ENCODE measurements at regions not wholly inside any gene's neighbourhood (a gene's known extent, or its start where the extent isn't known, plus 50 kb on each side); places are given as distances from the start of the nearest gene placed in this dataset.

GRCh38 chr7:67671006-67671548 is 674.4 kb downstream of the TYW1 start:
- BruUV-seq (replicated peaks), result no TSS peak
- H3K9me3 ChIP-seq (ENCODE audit: control insufficient read depth, insufficient read depth, low read length), result peaks cover 20% of the 10 kb centered on the region

More at GRCh38 chr7:67671006-67671548, 674.4 kb downstream of the TYW1 start:
- H3K14ac ChIP-seq (replicated peaks; ENCODE audit: low read depth, low read length), result no peak overlapping the region
- no peak overlapping the region for H3K23ac ChIP-seq (ENCODE audit: low read depth, low read length)
- H2BK5ac ChIP-seq (ENCODE audit: low read depth, low read length, poor library complexity, severe bottlenecking), result no peak overlapping the region
- ChIA-PET POLR2A (ENCODE audit: unreplicated experiment) (no interaction called here), CTCF (no interaction called here)
- no peak overlapping the region for H3K4me3 ChIP-seq (ENCODE audit: insufficient read depth, low read depth, low read length)
- H4K8ac ChIP-seq (ENCODE audit: low read depth in 2 of 2, low read length in 2 of 2), result no peak overlapping the region
- no peak overlapping the region for H3K27ac ChIP-seq (ENCODE audit: insufficient read depth, low read length)
- no peak overlapping the region for H4K5ac ChIP-seq (ENCODE audit: low read depth, low read length)
- no CpG with 5 or more reads among the region's 4 CpGs for WGBS, 2 experiments (ENCODE audit: extremely low coverage in 2 of 2, insufficient read length in 1 of 2)
- ATAC-seq (ENCODE audit: low read depth), result no peak
- no peak overlapping the region for H2BK15ac ChIP-seq (ENCODE audit: low read depth, low read length)
- H2AK9ac ChIP-seq (replicated peaks; ENCODE audit: low read depth, low read length, poor library complexity), result no peak overlapping the region
- no peaks in the 10 kb centered on the region for H3K27me3 ChIP-seq (ENCODE audit: control insufficient read depth, insufficient read depth, low read length)
- H3K4me2 ChIP-seq (ENCODE audit: low read depth, low read length), result no peak overlapping the region
- no peak for DNase-seq
- no peak overlapping the region for H3K56ac ChIP-seq (ENCODE audit: extremely low read depth, insufficient read depth, low read length)
- no peaks in the 10 kb centered on the region for H4K20me1 ChIP-seq (ENCODE audit: insufficient read depth, low read length)
- H4K91ac ChIP-seq (ENCODE audit: insufficient read depth, low read depth, low read length), result no peak overlapping the region
- no peak overlapping the region for H3K9ac ChIP-seq (ENCODE audit: low read depth, low read length)
- H3K18ac ChIP-seq (ENCODE audit: low read depth, low read length), result no peak overlapping the region
- no peaks in the 10 kb centered on the region for H3K79me1 ChIP-seq (ENCODE audit: low read depth in 1 of 2, low read length in 2 of 2)
- TF ChIP-seq ELK1 (IDR thresholded peaks at IDR 0.05; ENCODE audit: borderline replicate concordance, low read depth, low read length) (no peak), RAD21 (IDR thresholded peaks at IDR 0.05; ENCODE audit: low read length) (no peak), USF2 (IDR thresholded peaks at IDR 0.05; ENCODE audit: low read depth, low read length) (no peak), BHLHE40 (IDR thresholded peaks at IDR 0.05; ENCODE audit: low read depth, low read length) (no peak), NFE2L2 (IDR thresholded peaks at IDR 0.05; ENCODE audit: low read depth, low read length) (no peak), FOS (IDR thresholded peaks at IDR 0.05; ENCODE audit: low read depth, low read length) (no peak), SMC3 (IDR thresholded peaks at IDR 0.05; ENCODE audit: low read depth, low read length) (no peak), MAZ (IDR thresholded peaks at IDR 0.05; ENCODE audit: borderline replicate concordance, low read depth, low read length) (no peak), MXI1 (IDR thresholded peaks at IDR 0.05; ENCODE audit: borderline replicate concordance, low read depth, low read length) (no peak), RFX5 (IDR thresholded peaks at IDR 0.05; ENCODE audit: low read depth, low read length) (no peak), CHD1 (IDR thresholded peaks at IDR 0.05; ENCODE audit: low read depth, low read length) (no peak), MAFK (IDR thresholded peaks at IDR 0.05; ENCODE audit: low read depth, low read length) (no peak), POLR2A (IDR thresholded peaks at IDR 0.05; ENCODE audit: low read depth, low read length) (no peak), CTCF (conservative IDR thresholded peaks at IDR 0.05; ENCODE audit: low read depth, low read length) (no peak), CEBPB (IDR thresholded peaks at IDR 0.05; ENCODE audit: low read depth, low read length) (no peak), RCOR1 (IDR thresholded peaks at IDR 0.05; ENCODE audit: insufficient replicate concordance, low read length) (no peak)
- no peak overlapping the region for H2AK5ac ChIP-seq (ENCODE audit: low read depth, low read length)
- no peaks in the 10 kb centered on the region for H3K4me1 ChIP-seq (ENCODE audit: control insufficient read depth, insufficient read depth, low read length)
- no peaks in the 10 kb centered on the region for H3K36me3 ChIP-seq (ENCODE audit: control insufficient read depth, insufficient read depth, low read length)
- H3K9me1 ChIP-seq (ENCODE audit: insufficient read depth, low read length), result no peaks in the 10 kb centered on the region
- no peak overlapping the region for H3K4ac ChIP-seq (ENCODE audit: low read depth, low read length)
- dilution Hi-C loops (cut with HindIII; ENCODE audit: low sequenced_read_pairs, unreplicated experiment), result no loop called here
- no peak overlapping the region for H2BK20ac ChIP-seq (ENCODE audit: low read depth, low read length)
- intact Hi-C loops (cut with micrococcal nuclease), result no loop called here
- in situ Hi-C loops (cut with MboI; ENCODE audit: low sequenced_read_pairs), result no loop called here
- no peak overlapping the region for H2AFZ ChIP-seq (replicated peaks; ENCODE audit: low read length, poor library complexity)
- no peak overlapping the region for H2BK120ac ChIP-seq (ENCODE audit: low read depth, low read length)

All from IMR-90 (cell line).